HG02678 (cell line): ENCODE measurements at regions not wholly inside any gene's neighbourhood (a gene's known extent, or its start where the extent isn't known, plus 50 kb on each side); places are given as distances from the start of the nearest gene placed in this dataset.
"Not testable (repeated sequence)": the region's sequence is repeated elsewhere in the genome, so short reads cannot be mapped to it uniquely, and the experiment has no call there.

Source experiments
- ATAC-seq: cut with Tn5 transposase; IDR thresholded peaks from one replicate; pipeline ENCODE4 v1.9.1; 2021; ENCODE audit warnings: mild to moderate bottlenecking, moderate library complexity; ENCODE audit not compliant: unreplicated experiment

- ATAC-seq: peak; percentile 87
Observed at GRCh38 chr6:76861403-76861802, 601.9 kb downstream of the HTR1B start.

GRCh38 chr6:76856065-76856464, 607.2 kb downstream of the HTR1B start:
- no peak for ATAC-seq

- no peak for ATAC-seq
Observed at GRCh38 chr6:76852776-76853175, 610.5 kb downstream of the HTR1B start.

- ATAC-seq: not testable (repeated sequence)
Observed at GRCh38 chr6:76849274-76849970, 613.9 kb downstream of the HTR1B start.

- ATAC-seq: no peak
Observed at GRCh38 chr6:76843054-76843822, 620.1 kb downstream of the HTR1B start.

- ATAC-seq: no peak
Observed at GRCh38 chr6:76840865-76841264, 622.4 kb downstream of the HTR1B start.

GRCh38 chr6:76840041-76840745, 623.1 kb downstream of the HTR1B start:
- ATAC-seq: no peak

GRCh38 chr6:76839505-76839904, 623.8 kb downstream of the HTR1B start:
- ATAC-seq: no peak

- ATAC-seq: no peak
Observed at GRCh38 chr6:76837564-76837963, 625.7 kb downstream of the HTR1B start.

- no peak for ATAC-seq
Observed at GRCh38 chr6:76835695-76836094, 627.6 kb downstream of the HTR1B start.

GRCh38 chr6:76835293-76835692, 628.0 kb downstream of the HTR1B start:
- no peak for ATAC-seq

GRCh38 chr6:76834399-76834798, 628.9 kb downstream of the HTR1B start:
- no peak for ATAC-seq

GRCh38 chr6:76831299-76831698, 632.0 kb downstream of the HTR1B start:
- no peak for ATAC-seq

- not testable (repeated sequence) for ATAC-seq
Observed at GRCh38 chr6:76823578-76823977, 639.7 kb downstream of the HTR1B start.

GRCh38 chr6:76818451-76818850, 644.8 kb downstream of the HTR1B start:
- ATAC-seq: no peak

GRCh38 chr6:76817429-76817828, 645.9 kb downstream of the HTR1B start:
- ATAC-seq: no peak

- no peak for ATAC-seq
Observed at GRCh38 chr6:76814496-76815458, 648.5 kb downstream of the HTR1B start.

GRCh38 chr6:76810286-76810685, 653.0 kb downstream of the HTR1B start:
- ATAC-seq: no peak

- ATAC-seq: no peak
Observed at GRCh38 chr6:76803038-76803580, 660.2 kb downstream of the HTR1B start.

- ATAC-seq: no peak
Observed at GRCh38 chr6:76792394-76792793, 670.9 kb downstream of the HTR1B start.
